DMS 273 (cell line): ENCODE measurements at regions not wholly inside any gene's neighbourhood (a gene's known extent, or its start where the extent isn't known, plus 50 kb on each side); places are given as distances from the start of the nearest gene placed in this dataset.
A peak's percentile ranks its signal among the peaks of the same experiment; 100 is the strongest.

ENCODE experiments used
- DNase-seq: peaks from one replicate; lab custom pipeline; 2025; ENCODE audit not compliant: unreplicated experiment; lab: John Stamatoyannopoulos, UW

DNA sequence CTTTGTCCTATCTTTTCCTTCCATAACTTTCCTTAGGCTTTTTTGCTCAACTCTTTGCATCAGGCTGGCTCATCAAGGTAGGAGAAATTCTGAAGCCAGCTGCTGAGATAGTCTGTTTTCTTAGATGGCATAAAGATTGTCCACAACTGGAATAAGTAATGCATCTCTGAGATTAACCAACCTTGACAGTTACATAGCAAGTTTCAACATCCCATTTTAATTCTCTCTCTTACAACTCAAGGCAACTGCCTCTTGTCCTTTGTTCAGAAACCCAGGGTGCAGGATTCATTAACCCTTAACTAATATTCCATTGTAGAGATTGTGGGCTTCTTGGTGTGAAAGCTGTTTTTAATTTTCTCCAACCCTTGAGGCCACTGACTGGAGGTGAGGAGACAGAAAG is 239.2 kb downstream of the LACC1 start:
- DNase-seq = no peak

DNA sequence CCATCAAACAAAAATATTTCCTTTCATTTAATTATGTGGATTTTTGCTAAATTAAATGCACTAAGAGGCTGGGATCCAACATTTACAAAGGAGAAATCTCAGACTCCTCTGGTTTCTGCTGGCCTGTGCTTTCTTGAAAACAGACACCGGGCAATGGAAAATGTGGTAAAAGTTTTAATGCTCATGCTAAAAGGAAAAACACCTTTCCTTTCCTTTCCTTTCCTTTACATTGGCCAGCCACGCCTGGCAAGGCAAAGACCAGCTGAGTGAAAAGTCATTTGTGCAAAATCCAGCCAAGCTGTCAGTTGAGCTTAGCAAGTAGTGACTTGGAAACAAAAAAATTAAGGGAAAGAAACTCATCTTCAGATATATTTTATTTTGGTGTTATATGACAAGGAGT is 240.3 kb downstream of the LACC1 start:
- DNase-seq = no peak

DNA sequence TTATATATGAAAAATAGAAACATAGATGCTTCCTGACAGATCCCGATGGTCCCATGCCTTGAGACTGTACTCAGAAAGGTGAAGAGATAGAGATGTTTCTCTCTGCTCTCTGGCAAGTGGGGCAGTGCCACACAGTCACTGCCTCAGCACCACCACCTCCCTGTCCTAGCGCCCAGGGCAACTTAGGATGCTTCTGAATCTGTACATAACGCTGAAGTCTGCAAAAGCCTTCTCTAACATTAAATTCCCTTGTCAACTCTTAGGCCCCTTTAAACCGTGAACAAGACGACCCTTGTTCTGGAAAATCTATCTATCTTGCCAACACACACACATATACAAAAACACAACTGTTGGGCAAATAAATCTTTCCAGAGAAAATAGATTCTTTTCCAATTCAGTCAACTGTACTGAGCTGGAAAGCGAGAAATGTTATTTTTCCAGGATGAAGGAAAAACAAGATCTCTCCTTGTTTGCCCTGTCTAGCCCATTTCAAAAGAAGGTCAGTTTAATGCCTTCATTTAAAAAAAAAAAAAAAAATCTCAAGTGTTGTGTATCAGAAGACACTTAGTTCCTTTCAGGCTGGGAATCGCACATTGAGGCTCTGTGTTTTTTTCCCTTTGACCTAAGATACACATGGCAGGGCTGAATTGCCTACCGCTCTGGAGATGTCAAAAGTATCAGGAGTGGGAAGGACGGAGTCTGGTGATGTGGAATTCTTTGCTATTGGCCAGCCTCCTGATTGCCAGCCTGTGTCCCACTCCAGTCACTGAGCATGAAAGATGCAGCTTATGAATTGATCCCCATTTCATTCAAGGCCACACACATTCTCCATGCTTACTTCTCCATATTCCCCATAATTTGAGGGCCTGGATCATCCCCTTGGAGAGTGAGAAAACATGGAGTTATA is 241.4 kb downstream of the LACC1 start:
- no peak for DNase-seq

DNA sequence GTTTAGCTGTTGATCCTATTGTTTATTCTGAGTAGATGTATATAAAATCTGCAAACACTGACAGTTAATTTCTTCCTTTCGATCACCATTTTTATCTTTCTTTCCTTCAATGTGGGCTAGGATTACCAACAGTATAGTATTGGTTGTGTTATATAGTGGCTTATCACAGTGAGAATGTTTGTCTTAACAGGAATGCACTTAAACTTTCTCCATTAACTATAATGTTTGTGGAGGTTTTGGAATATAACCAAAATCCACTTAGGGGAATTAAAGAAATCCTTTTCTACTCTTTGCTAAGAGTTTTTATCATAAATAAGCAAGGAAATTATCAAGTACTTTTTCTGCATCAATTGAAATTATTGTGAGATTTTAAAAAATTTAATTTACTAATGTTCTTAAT is 244.6 kb downstream of the LACC1 start:
- DNase-seq = no peak

DNA sequence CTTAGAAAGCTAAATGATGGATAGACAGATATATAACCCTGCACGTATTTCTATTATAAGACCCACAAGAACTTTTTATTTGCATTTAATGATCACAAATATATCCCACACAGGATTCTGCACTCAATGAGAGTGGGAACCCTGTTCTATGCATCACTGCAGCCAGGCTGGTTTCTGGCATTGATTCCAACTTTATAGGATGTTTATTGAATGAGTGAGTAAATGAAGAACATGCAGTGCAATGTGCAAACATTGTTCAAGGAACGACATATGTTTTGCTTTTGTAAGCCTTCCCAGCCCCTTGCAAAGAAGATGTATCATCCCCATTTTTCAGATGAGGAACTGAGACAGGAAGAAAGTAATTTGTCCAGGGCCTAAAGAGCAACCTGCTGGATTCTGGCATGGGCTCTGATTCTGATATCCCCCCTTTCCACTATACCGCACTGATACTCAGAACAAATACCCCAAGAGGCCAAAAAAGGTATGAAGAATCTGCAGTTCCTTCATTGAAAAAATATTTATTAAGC is 246.3 kb downstream of the LACC1 start:
- no peak for DNase-seq

DNA sequence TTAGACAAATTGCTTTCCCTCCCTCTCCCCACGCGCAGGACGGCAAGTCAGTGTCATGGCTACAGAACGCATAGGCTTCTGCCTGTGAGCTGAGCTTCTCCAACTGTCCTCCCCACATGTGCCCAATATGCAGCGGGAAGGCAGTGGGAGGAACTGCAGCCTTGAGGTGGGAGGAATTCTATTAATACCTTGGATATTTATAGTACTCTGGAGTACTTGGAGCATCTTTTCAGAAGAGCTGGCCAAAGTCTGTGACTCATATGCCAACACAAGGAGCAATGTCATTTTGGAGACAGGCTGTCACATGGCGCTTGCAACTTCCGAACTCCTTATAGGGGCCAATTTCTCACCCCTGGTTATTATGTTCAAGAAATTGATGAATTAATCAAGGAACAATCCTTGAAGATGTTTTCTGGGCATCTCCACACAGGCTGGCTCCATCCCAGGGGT is 245.0 kb upstream of the SERP2 start:
- no peak for DNase-seq

DNA sequence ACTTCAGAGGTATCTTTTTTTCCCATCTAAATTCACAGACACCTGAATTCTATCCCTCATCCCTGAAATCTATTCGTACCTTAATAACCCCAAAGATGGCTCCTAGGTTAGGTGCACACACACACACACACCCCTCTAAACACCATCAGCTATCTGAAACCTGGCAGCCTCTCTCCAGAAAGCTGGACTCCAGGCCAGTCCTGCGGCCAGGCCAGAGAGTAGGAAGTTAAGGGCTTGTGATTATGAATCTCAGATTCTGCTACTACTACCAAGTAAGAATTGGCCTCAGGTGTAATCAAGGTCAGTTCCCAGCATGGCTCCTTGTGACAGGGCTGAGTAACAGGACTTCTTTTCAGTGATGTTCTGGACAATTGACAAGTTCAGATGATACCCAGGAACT is 244.2 kb upstream of the SERP2 start:
- no peak for DNase-seq

DNA sequence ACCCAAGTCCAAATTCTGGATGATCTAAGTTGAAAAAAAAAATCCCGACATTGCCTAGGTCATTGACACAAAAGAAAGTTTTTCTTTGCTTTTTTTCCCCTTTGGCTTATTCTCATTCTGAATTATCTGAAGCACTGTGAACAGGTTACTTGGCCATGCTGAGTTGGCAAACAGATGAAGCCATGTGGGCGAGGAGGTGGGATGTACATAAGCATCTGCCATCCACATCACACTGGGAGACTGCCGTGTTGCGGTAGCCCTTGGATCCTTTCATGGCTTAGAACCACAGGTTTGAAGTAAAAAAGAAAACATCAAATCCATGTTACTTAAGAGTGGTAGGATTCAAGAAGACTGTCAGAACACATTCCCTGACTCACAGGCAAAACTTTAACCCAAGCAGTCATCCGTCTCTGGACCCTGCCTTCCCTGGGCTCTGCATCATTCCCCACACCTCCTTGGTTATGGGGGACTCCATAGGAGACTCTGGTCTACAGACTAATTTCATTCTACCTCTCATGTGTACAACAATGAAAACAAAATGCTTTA is 242.5 kb upstream of the SERP2 start:
- DNase-seq = no peak

DNA sequence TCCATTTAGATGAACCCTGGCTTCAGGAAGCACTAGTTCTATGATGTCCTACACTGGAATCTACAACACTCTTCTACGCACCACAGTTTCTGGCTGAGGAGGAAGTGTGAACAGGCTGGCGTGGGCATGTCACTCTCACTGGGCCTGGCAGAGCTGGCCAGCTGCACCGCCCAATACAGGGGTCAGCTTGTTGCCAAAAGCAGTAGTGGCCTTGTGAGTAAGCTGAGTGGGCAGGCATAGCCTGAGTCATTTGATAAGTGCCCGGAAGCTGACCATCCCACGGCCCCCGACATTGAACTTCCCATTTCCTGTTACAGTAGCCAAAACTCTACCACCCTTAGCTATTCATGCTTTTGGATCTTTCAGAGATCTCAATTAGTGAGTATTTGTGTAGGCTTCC is 240.9 kb upstream of the SERP2 start:
- DNase-seq = no peak

DNA sequence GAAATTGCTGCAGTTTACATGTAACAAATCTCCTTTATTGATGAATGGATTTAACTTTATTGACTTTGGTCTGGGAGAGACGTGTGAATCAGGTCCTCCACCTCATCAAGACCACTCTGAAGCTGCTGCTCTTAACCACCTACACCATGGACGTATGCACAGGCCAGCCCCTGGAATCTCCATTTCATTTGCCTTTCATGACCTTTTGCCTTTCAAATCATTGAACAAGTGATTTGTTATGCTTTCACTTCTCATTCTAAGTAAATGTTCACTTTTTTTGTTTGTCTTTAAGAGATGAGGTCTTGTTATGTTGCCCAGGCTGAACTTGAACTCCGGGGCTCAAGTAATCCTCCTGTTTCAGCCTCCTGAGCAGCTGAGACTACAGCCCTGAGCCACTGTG is 240.0 kb upstream of the SERP2 start:
- DNase-seq = no peak

DNA sequence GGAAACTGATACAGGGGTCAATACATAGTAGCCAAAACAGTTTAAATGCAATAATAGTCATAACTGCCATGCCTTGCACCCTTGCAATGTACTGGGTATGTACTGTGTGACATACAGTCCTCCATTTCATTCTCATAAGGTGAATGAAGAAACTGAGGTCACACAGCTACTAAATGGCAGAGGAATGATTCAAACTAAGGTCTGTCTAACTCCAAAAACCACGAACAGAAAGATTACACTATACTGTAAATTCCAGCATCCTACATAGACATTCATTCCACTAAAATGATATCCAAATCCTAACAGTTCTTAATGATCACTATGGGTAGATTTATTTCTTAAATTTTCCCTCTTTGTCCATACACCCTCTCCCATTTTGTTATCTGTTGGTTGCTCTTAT is 238.1 kb upstream of the SERP2 start:
- no peak for DNase-seq

DNA sequence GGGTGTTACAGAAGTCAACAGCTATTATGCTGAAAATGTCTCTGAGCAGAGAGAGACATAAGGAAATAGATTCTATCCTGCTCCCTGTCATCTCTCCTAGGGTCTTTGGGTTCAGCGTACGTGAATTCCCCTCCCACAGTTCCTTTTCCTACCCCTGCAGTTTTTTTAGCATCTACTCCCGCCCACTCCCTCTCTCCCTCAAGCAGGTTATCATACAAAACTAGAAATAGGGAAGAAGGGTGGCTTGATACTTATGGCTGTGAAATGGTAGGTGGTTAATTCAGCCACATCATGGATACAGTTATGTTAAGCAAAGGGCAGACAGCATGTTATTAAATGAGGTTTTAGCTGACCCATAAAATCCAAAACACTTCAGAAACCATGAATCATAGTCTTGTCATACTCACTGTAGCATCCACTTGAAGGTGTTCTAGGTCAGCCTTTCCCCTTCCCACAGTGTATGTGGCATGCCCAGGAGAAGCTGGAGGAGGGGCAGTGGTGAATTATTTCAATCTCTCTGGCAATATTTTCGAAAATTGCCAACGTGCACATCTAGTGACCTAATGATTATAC is 236.8 kb upstream of the SERP2 start:
- no peak for DNase-seq

DNA sequence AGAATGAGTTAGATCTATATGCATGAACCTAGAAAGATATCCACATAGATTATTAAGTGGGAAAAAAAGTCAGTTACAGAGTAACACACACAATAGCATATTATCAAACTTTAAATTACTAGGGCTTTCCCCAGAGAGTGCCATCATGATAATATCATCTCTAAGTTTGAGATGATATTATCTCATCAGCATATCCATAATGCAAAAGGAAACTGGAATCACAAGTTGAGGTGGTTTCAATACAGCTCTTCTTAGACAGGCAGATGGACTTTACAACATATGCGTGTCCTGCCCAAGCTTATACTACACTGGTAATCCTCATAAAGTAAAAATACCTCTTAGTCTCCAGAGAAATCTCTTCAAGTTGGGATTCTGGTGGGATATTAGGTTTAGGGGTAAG is 236.2 kb upstream of the SERP2 start:
- no peak for DNase-seq

DNA sequence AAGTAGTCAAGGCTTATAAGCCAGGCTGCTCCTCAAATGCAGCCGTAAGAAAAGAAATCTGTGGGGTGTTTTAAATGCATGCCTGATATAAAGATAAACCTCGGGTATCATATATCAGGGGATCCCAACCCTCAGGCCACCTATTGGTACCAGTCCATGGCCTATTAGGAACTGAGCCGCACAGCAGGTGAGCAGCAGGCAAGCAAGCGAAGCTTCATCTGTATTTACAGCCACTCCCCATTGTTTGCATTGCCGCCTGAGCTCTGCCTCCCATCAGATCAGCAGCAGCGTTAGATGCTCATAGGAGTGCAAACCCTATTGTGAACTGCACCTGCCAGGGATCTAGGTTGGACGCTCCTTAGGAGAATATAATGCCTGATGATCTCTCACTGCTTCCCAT is 233.5 kb upstream of the SERP2 start:
- no peak for DNase-seq

DNA sequence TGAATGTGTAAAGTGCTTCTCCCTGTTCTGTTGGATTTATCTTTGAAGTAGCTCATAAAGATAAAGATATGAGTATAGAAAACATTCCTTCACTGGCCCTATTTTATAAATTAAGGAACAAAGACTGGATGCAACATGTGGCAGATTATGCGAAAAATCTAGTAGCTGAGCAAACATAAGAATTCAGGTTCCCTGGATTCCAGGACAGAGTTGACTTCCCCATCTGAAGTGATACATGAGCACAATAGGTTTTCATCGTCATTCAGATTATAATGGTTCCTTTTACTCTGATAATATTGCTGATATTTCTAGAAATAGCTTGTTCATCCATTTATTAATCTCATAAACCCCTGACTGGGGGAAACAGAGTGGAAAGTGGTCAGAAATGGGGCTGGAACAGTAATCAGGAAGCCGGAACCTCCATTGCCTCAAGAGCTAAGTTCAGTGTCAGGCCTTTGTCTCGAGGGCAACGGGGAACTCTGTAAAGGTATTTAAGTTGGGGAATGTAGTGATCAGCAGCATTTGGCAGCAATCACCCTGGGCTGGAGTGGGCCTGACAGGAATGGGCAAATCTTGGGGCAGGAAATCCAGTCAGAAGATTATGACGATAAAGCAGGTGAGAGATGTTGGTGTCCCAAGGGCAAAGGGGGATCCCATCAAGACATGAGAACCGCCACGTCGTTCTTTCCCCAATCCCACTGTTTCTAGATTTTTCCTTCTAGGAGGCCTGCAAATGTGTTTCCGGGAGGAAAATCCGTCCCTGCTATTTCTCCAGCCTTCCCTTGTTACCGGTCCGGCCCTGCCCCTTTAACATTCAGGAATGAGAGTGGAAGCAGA is 232.5 kb upstream of the SERP2 start:
- DNase-seq = peak; percentile 38

DNA sequence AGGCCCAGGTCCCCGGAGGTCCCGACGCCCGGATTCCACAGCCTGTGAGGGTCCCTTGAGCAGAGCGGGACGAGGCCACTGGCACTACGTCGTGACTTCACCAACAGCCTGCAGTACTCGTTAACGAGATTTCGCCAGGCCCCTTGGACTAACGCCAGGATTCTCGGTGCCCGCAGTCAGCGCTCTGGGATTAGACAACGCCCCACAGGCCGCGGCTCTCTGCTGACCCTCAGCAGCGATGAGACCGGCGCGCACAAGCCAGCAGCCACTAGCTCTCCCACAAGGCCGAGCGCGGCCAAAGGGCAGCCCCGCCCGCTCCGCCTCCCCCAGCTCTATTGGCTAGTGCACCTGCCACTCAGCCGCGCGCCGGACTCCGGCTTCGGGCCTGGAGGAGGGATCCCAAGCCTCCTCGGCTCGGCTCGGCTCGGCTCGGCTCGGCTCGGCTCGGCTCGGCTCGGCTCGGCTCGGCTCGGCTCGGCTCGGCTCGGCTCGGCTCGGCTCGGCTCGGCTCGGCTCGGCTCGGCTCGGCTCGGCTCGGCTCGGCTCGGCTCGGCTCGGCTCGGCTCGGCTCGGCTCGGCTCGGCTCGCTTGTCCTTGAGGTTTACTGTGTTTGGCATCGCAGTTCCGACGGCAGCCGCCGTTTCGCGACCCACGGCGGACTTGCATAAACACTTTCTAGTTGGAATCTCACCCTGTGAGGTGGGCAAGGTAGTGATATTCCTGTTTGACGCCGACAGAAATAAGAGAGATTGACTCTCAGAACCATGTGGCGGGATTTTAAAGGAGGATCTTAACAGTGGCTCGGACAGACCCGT is 231.7 kb upstream of the SERP2 start:
- peak; percentile 91 for DNase-seq

DNA sequence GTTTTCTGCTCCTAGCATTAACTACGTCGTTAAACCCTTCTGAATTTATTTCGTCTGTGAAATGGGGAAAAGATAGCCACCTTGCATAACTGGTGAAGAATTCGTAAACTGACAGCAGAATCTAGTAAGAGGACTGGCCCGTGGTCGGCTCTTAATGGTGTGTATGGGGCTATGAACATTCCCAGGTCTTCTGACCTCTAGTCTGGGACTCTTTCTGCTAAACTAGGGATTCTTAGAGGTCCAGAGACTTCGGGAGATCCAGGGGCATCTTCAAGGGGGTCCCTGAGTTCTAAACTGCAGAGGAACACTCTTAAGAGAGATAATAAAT is 231.1 kb upstream of the SERP2 start:
- DNase-seq = no peak

DNA sequence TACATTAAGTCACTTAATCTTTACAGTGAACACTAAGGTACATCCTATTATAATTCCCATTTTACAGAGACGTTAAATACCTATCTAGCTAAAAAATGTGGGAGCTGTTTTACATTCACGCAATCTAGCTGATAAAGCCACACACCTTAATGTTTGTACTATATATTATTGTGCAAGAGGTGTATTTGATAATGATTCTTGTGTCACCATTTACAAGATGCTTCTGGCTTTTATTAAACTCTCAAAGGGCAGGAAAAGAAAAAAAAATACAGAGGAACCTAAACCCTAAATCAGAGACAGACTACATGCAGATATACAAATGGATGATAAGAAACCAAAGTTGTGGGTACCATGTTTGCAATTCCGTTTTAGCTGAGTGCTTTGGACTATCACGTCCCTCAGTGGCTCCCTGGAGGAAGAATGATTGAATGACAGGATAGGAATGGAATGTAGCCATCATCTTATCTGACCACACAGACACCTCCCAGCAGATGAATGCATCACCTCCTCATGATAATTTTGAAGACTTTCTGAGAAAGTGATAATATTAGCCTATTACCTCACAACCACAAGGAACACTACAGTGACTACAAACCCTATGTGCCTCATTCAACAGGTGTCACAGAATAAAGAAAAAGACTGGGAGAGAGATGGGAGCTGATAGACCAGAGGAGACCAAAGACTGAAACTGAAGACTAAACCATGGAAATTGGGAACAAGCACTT is 230.5 kb upstream of the SERP2 start:
- DNase-seq = no peak

DNA sequence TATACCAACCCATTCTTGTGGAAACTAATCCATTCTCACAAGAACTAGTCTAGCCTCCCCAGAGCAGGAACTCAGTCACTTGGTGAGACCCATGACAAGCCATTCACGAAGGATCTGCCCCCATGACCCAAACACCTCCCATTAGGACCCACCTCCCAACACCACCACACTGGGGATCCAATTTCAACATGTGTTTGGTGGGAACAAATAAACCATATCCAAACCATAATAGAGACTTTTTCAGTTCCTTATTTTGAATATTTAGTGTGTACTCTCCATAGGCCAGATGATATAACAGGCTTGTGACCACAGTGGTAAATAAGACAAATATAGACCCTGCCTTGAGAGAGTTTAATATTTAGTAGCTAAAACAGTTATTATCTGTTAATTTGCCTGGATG is 227.5 kb upstream of the SERP2 start:
- DNase-seq = no peak

DNA sequence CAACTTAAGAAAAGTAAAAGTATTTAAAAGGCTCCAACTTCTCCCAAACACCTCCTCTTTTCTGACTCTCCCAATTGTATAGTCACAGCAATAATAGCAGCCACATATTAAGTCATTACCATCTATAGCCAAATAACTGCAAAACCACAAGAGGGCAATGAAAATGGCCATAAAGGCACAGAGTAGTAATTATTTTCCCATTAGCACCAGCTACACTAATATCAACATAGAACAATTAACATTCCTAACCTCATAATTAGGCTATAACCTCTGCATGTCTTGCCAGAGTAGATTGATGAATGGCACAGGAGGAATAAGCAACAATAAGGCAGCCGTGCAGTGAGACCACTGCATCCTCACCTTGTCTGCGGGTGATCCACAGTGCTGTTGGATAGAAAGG is 226.4 kb upstream of the SERP2 start:
- DNase-seq = no peak
